OCI-LY7 (cell line): ENCODE measurements at regions not wholly inside any gene's neighbourhood (a gene's known extent, or its start where the extent isn't known, plus 50 kb on each side); places are given as distances from the start of the nearest gene placed in this dataset.

Experiments
- CTCF ChIP-seq: fragments of 200-600 bp; sonication (generic); conservative IDR thresholded peaks from 2 replicates; pipeline ENCODE4 v1.5.1; 2014; ENCODE audit warnings: mild to moderate bottlenecking, antibody characterized with exemption, low read length, moderate library complexity, mixed read lengths
- EZH2phosphoT487 ChIP-seq: fragments of 200-600 bp; sonication (generic); IDR thresholded peaks from 2 replicates; pipeline ENCODE4 v1.6.1; 2018; ENCODE audit warnings: low read depth, borderline replicate concordance, mild to moderate bottlenecking, mixed run types, antibody characterized with exemption, low read length, moderate library complexity, mixed read lengths

- TF ChIP-seq CTCF, result no peak
- TF ChIP-seq EZH2phosphoT487, result no peak
Observed at GRCh38 chr2:8469709-8470493, 212.0 kb upstream of the ID2 start.
